Mesenchymal stem cell (in vitro differentiated cells and primary cell): ENCODE measurements at regions not wholly inside any gene's neighbourhood (a gene's known extent, or its start where the extent isn't known, plus 50 kb on each side); places are given as distances from the start of the nearest gene placed in this dataset.

ENCODE experiments used
- DNase-seq: peaks from one replicate; pipeline ENCODE4 v3.0.0-alpha.2; 2013
- H2AFZ ChIP-seq: one replicate; pipeline ENCODE4 v1.6.1; 2013; ENCODE audit warnings: low read depth, mild to moderate bottlenecking, control low read depth, inconsistent platforms, low read length, moderate library complexity
- H2AK5ac ChIP-seq: 2 replicates; pipeline ENCODE4 v1.6.1; 2013; ENCODE audit warnings: low read length, moderate library complexity, mild to moderate bottlenecking, inconsistent platforms; ENCODE audit not compliant: severe bottlenecking
- H2BK120ac ChIP-seq: one replicate; pipeline ENCODE4 v1.6.1; 2013; ENCODE audit warnings: low read depth, mild to moderate bottlenecking, inconsistent platforms, low read length, moderate library complexity
- H2BK12ac ChIP-seq, 2 experiments: one replicate each; pipeline ENCODE4 v1.6.1; 2013; ENCODE audit warnings: inconsistent platforms in 2 of 2, low read length in 2 of 2, mild to moderate bottlenecking in 2 of 2, moderate library complexity in 2 of 2, control low read depth in 1 of 2
- H2BK15ac ChIP-seq: one replicate; pipeline ENCODE4 v1.6.1; 2013; ENCODE audit warnings: mild to moderate bottlenecking, low read depth, inconsistent platforms; ENCODE audit not compliant: poor library complexity, severe bottlenecking
- H2BK5ac ChIP-seq: 2 replicates; pipeline ENCODE4 v1.6.1; 2013; ENCODE audit warnings: low read depth, mild to moderate bottlenecking, low read length, control low read depth, inconsistent platforms; ENCODE audit not compliant: poor library complexity, severe bottlenecking
- H3K14ac ChIP-seq, 2 experiments: one replicate each; pipeline ENCODE4 v1.6.1; 2013; ENCODE audit warnings: inconsistent platforms in 2 of 2, low read length in 2 of 2, control low read depth in 1 of 2, mild to moderate bottlenecking in 1 of 2, moderate library complexity in 1 of 2
- H3K18ac ChIP-seq, 2 experiments: one replicate each; pipeline ENCODE4 v1.6.1; 2013; ENCODE audit warnings: inconsistent platforms in 2 of 2, low read length in 2 of 2, control low read depth in 1 of 2, low read depth in 1 of 2, mild to moderate bottlenecking in 1 of 2
- H3K23ac ChIP-seq, 2 experiments: one replicate each; pipeline ENCODE4 v1.6.1; 2013; ENCODE audit warnings: inconsistent platforms in 2 of 2, low read length in 2 of 2, mild to moderate bottlenecking in 2 of 2, moderate library complexity in 2 of 2, control low read depth in 1 of 2
- H3K27ac ChIP-seq: 2 replicates; pipeline ENCODE4 v1.5.1; 2013; ENCODE audit warnings: mild to moderate bottlenecking, moderate library complexity, low read length, control low read depth, inconsistent platforms; ENCODE audit not compliant: poor library complexity, severe bottlenecking
- H3K27me3 ChIP-seq, 2 experiments: 2 replicates each; pipeline versions ENCODE4 v1.6.1 to v1.7.0; 2013; ENCODE audit warnings: low read length in 2 of 2, mild to moderate bottlenecking in 2 of 2, moderate library complexity in 2 of 2, control low read depth in 1 of 2, inconsistent platforms in 1 of 2; ENCODE audit not compliant: control insufficient read depth in 1 of 2, insufficient read depth in 1 of 2
- H3K36me3 ChIP-seq, 2 experiments: 2 replicates each; pipeline versions ENCODE4 v1.6.1 to v1.7.0; 2013; ENCODE audit warnings: low read length in 2 of 2, control low read depth in 1 of 2, inconsistent platforms in 1 of 2, low read depth in 1 of 2, mild to moderate bottlenecking in 1 of 2; ENCODE audit not compliant: insufficient read depth in 2 of 2, control insufficient read depth in 1 of 2
- H3K4ac ChIP-seq, 2 experiments: one replicate each; pipeline ENCODE4 v1.6.1; 2013; ENCODE audit warnings: inconsistent platforms in 2 of 2, low read length in 2 of 2, mild to moderate bottlenecking in 2 of 2, moderate library complexity in 2 of 2, control low read depth in 1 of 2, low read depth in 1 of 2
- H3K4me1 ChIP-seq: 2 replicates; pipeline ENCODE4 v1.6.1; 2013; ENCODE audit warnings: low read depth, low read length, control low read depth; ENCODE audit not compliant: control insufficient read depth, insufficient read depth
- H3K4me2 ChIP-seq: 2 replicates; pipeline ENCODE4 v1.6.1; 2013; ENCODE audit warnings: low read length, mild to moderate bottlenecking, inconsistent platforms; ENCODE audit not compliant: poor library complexity, severe bottlenecking
- H3K4me3 ChIP-seq, 2 experiments: 2 replicates each; pipeline versions ENCODE4 v1.5.1 to v1.7.0; 2013; ENCODE audit warnings: low read length in 2 of 2, mild to moderate bottlenecking in 2 of 2, control low read depth in 1 of 2, low read depth in 1 of 2; ENCODE audit not compliant: insufficient read depth in 1 of 2
- H3K79me1 ChIP-seq: replicated peaks from 2 replicates; pipeline ENCODE4 v1.6.1; 2013; ENCODE audit warnings: mild to moderate bottlenecking, control low read depth, low read length, inconsistent platforms; ENCODE audit not compliant: poor library complexity, severe bottlenecking
- H3K9ac ChIP-seq: 2 replicates; pipeline ENCODE4 v1.7.0; 2013; ENCODE audit warnings: mild to moderate bottlenecking, low read length, moderate library complexity
- H3K9me3 ChIP-seq: 2 replicates; pipeline ENCODE4 v1.7.0; 2013; ENCODE audit warnings: mild to moderate bottlenecking, low read length; ENCODE audit not compliant: control insufficient read depth
- H4K8ac ChIP-seq: one replicate; pipeline ENCODE4 v1.6.1; 2013; ENCODE audit warnings: inconsistent platforms, mild to moderate bottlenecking, low read length, moderate library complexity
- H4K91ac ChIP-seq: one replicate; pipeline ENCODE4 v1.6.1; 2013; ENCODE audit warnings: mild to moderate bottlenecking, low read length, inconsistent platforms
- WGBS: methylation state at CpG from one replicate; pipeline ENCODE4 v1.1.7; 2013; ENCODE audit warnings: mixed read lengths; 5-methylcytosine and 5-hydroxymethylcytosine counted together

- Histone ChIP-seq H4K8ac (no peak overlapping the region), H2BK120ac (no peak overlapping the region), H2AFZ (no peak overlapping the region), H3K4ac (no peak overlapping the region), H3K27ac (no peak overlapping the region), H3K4me3 (no peak overlapping the region), H3K4me2 (no peak overlapping the region), H4K91ac (no peak overlapping the region), H3K79me1 (no peaks in the 10 kb centered on the region), H3K18ac (no peak overlapping the region), H2AK5ac (no peak overlapping the region), H3K23ac (no peak overlapping the region), H3K4me1 (no peaks in the 10 kb centered on the region), H3K9me3 (no peaks in the 10 kb centered on the region), H3K14ac (no peak overlapping the region), H3K9ac (no peak overlapping the region), H3K36me3 (no peaks in the 10 kb centered on the region), H2BK5ac (no peak overlapping the region), H2BK15ac (no peak overlapping the region), H3K27me3 (no peaks in the 10 kb centered on the region), H2BK12ac (no peak overlapping the region)
- no peak for DNase-seq
- 87% methylated on average over 10 of the region's 11 CpGs for WGBS
Measured at GRCh38 chr5:58358501-58359178, 101.2 kb downstream of the PLK2 start.

- H2BK12ac ChIP-seq, result no peak overlapping the region
- H2BK5ac ChIP-seq, result no peak overlapping the region
- DNase-seq, result no peak
- no peak overlapping the region for H3K18ac ChIP-seq
- no peak overlapping the region for H3K27ac ChIP-seq
- H3K4me1 ChIP-seq, result no peaks in the 10 kb centered on the region
- H3K4me2 ChIP-seq, result no peak overlapping the region
- no peaks in the 10 kb centered on the region for H3K27me3 ChIP-seq
- H2AFZ ChIP-seq, result no peak overlapping the region
- no peak overlapping the region for H3K4ac ChIP-seq
- 90% methylated on average over 3 of the region's 4 CpGs for WGBS
- no peak overlapping the region for H4K8ac ChIP-seq
- no peak overlapping the region for H3K23ac ChIP-seq
- no peaks in the 10 kb centered on the region for H3K9me3 ChIP-seq
- H2BK120ac ChIP-seq, result no peak overlapping the region
- H3K79me1 ChIP-seq, result no peaks in the 10 kb centered on the region
- no peak overlapping the region for H2AK5ac ChIP-seq
- no peak overlapping the region for H3K9ac ChIP-seq
- no peak overlapping the region for H2BK15ac ChIP-seq
- H3K14ac ChIP-seq, result no peak overlapping the region
- H3K4me3 ChIP-seq, result no peak overlapping the region
- no peaks in the 10 kb centered on the region for H3K36me3 ChIP-seq
- H4K91ac ChIP-seq, result no peak overlapping the region
Measured at GRCh38 chr5:58357799-58358500, 101.9 kb downstream of the PLK2 start.

GRCh38 chr5:58357121-58357520, 102.8 kb downstream of the PLK2 start:
- H2BK5ac ChIP-seq, result no peak overlapping the region
- H3K9ac ChIP-seq, result no peak overlapping the region
- H4K8ac ChIP-seq, result no peak overlapping the region
- H3K4me3 ChIP-seq, result no peak overlapping the region
- H3K27me3 ChIP-seq, result no peaks in the 10 kb centered on the region
- 5% methylated on average over 1 of the region's 2 CpGs for WGBS
- H2BK15ac ChIP-seq, result no peak overlapping the region
- H3K36me3 ChIP-seq, result no peaks in the 10 kb centered on the region
- no peak overlapping the region for H2BK120ac ChIP-seq
- no peaks in the 10 kb centered on the region for H3K9me3 ChIP-seq
- H4K91ac ChIP-seq, result no peak overlapping the region
- H2BK12ac ChIP-seq, result no peak overlapping the region
- H3K4ac ChIP-seq, result no peak overlapping the region
- H3K14ac ChIP-seq, result no peak overlapping the region
- no peaks in the 10 kb centered on the region for H3K4me1 ChIP-seq
- H3K4me2 ChIP-seq, result no peak overlapping the region
- H2AK5ac ChIP-seq, result no peak overlapping the region
- no peak overlapping the region for H3K18ac ChIP-seq
- no peak overlapping the region for H3K27ac ChIP-seq
- no peak overlapping the region for H3K23ac ChIP-seq
- no peaks in the 10 kb centered on the region for H3K79me1 ChIP-seq
- DNase-seq, result peak; percentile 41
- no peak overlapping the region for H2AFZ ChIP-seq

GRCh38 chr5:58356662-58357061, 103.2 kb downstream of the PLK2 start:
- no peak overlapping the region for H2AK5ac ChIP-seq
- no peak overlapping the region for H4K91ac ChIP-seq
- H3K36me3 ChIP-seq, result no peaks in the 10 kb centered on the region
- no peaks in the 10 kb centered on the region for H3K4me1 ChIP-seq
- H3K23ac ChIP-seq, result no peak overlapping the region
- H3K9ac ChIP-seq, result no peak overlapping the region
- H2BK15ac ChIP-seq, result no peak overlapping the region
- no peaks in the 10 kb centered on the region for H3K79me1 ChIP-seq
- no peaks in the 10 kb centered on the region for H3K27me3 ChIP-seq
- no peak overlapping the region for H4K8ac ChIP-seq
- H3K27ac ChIP-seq, result no peak overlapping the region
- H3K18ac ChIP-seq, result no peak overlapping the region
- WGBS, result 100% methylated on average over 3 of the region's 4 CpGs
- no peak overlapping the region for H2BK12ac ChIP-seq
- H2BK5ac ChIP-seq, result no peak overlapping the region
- no peak overlapping the region for H2BK120ac ChIP-seq
- DNase-seq, result no peak
- no peak overlapping the region for H3K14ac ChIP-seq
- H3K9me3 ChIP-seq, result no peaks in the 10 kb centered on the region
- H3K4me3 ChIP-seq, result no peak overlapping the region
- H3K4ac ChIP-seq, result no peak overlapping the region
- no peak overlapping the region for H2AFZ ChIP-seq
- H3K4me2 ChIP-seq, result no peak overlapping the region
